SK-N-SH (cell line): ENCODE measurements at regions not wholly inside any gene's neighbourhood (a gene's known extent, or its start where the extent isn't known, plus 50 kb on each side); places are given as distances from the start of the nearest gene placed in this dataset.

ENCODE experiments used
- CTCF ChIA-PET: fragments of 300-600, 350-600 bp; formaldehyde crosslinking; extraction: SDS; loops from one replicate; lab custom pipeline; 2021; lab: Yijun Ruan, JAX
- POLR2A ChIA-PET: fragments of 350-600 bp; sonication (Branson Sonifier 250); formaldehyde crosslinking; extraction: SDS; loops from one replicate; lab custom pipeline; 2020; ENCODE audit warnings: antibody characterized with exemption, inconsistent platforms; lab: Yijun Ruan, JAX
- DNase-seq: peaks from one replicate; pipeline ENCODE4 v3.0.0; 2012
- H2AFZ ChIP-seq: fragments of 200-600 bp; sonication (generic); 2 replicates; pipeline ENCODE4 v1.8.1; 2016; ENCODE audit warnings: antibody characterized with exemption, mild to moderate bottlenecking, low read depth
- H3F3A ChIP-seq: fragments of 200-600 bp; sonication (generic); replicated peaks from 2 replicates; pipeline ENCODE3; 2016; ENCODE audit warnings: antibody characterized with exemption, mild to moderate bottlenecking; ENCODE audit not compliant: insufficient read depth
- H3K27ac ChIP-seq, 2 experiments: fragments of 200-500 bp in 1 of 2; fragments of 200-600 bp in 1 of 2; sonication (Bioruptor generic) in 1 of 2; sonication (generic), shearing (Covaris generic) in 1 of 2; 2 replicates each; pipeline versions ENCODE4 v1.5.1 to v1.6.1; 2014 to 2016; ENCODE audit warnings: low read depth in 2 of 2, inconsistent platforms in 1 of 2, low read length in 1 of 2, mild to moderate bottlenecking in 1 of 2, mixed read lengths in 1 of 2
- H3K27me3 ChIP-seq: fragments of 200-600 bp; sonication (generic), shearing (Covaris generic); 2 replicates; pipeline ENCODE4 v1.6.1; 2016; ENCODE audit warnings: mixed run types; ENCODE audit not compliant: insufficient read depth
- H3K36me3 ChIP-seq, 2 experiments: fragments of 200-500 bp in 1 of 2; fragments of 200-600 bp in 1 of 2; sonication (Bioruptor generic) in 1 of 2; sonication (generic) in 1 of 2; replicated peaks in 1 of 2; 2 replicates each; pipeline versions ENCODE3 to v1.5.1; 2014 to 2016; ENCODE audit warnings: low read length in 1 of 2, mild to moderate bottlenecking in 1 of 2; ENCODE audit not compliant: insufficient read depth in 2 of 2, control insufficient read depth in 1 of 2
- H3K4me1 ChIP-seq, 2 experiments: fragments of 200-500 bp in 1 of 2; fragments of 200-600 bp in 1 of 2; sonication (Bioruptor generic) in 1 of 2; sonication (generic), shearing (Covaris generic) in 1 of 2; 2 replicates each; pipeline versions ENCODE4 v1.5.1 to v1.6.1; 2014 to 2016; ENCODE audit warnings: low read depth in 1 of 2, low read length in 1 of 2, mixed run types in 1 of 2; ENCODE audit not compliant: insufficient read depth in 2 of 2, control insufficient read depth in 1 of 2
- H3K4me2 ChIP-seq: fragments of 200-600 bp; sonication (generic), shearing (Covaris generic); 2 replicates; pipeline ENCODE4 v1.6.1; 2017; ENCODE audit warnings: mixed run types
- H3K4me3 ChIP-seq, 2 experiments: fragments of 200-500 bp in 1 of 2; fragments of 200-600 bp in 1 of 2; sonication (Bioruptor generic) in 1 of 2; sonication (generic), shearing (Covaris generic) in 1 of 2; 2 replicates each; pipeline versions ENCODE4 v1.5.1 to v1.8.1; 2014 to 2016; ENCODE audit warnings: low read depth in 2 of 2, inconsistent platforms in 1 of 2, low read length in 1 of 2, mild to moderate bottlenecking in 1 of 2, mixed read lengths in 1 of 2, moderate library complexity in 1 of 2
- H3K79me2 ChIP-seq: fragments of 200-600 bp; sonication (generic); 2 replicates; pipeline ENCODE4 v1.8.1; 2017; ENCODE audit warnings: mild to moderate bottlenecking; ENCODE audit not compliant: insufficient read depth
- H3K9ac ChIP-seq: fragments of 200-600 bp; sonication (generic); 2 replicates; pipeline ENCODE4 v1.6.1; 2017; ENCODE audit warnings: mixed run types
- H3K9me2 ChIP-seq: fragments of 200-600 bp; sonication (generic); 2 replicates; pipeline ENCODE4 v1.6.1; 2017; ENCODE audit warnings: mixed run types
- H3K9me3 ChIP-seq: fragments of 200-600 bp; sonication (generic); 2 replicates; pipeline ENCODE4 v1.6.1; 2017; ENCODE audit warnings: mixed run types, mild to moderate bottlenecking, moderate library complexity
- H4K20me1 ChIP-seq: fragments of 200-600 bp; sonication (generic); 2 replicates; pipeline ENCODE4 v1.6.1; 2017; ENCODE audit warnings: mild to moderate bottlenecking, mixed run types; ENCODE audit not compliant: insufficient read depth
- CHD2 ChIP-seq: fragments of 150-350 bp; IDR thresholded peaks from 2 replicates; pipeline ENCODE4 v1.6.1; 2018; ENCODE audit warnings: low read length; ENCODE audit not compliant: partially characterized antibody
- CTCF ChIP-seq: fragments of 200-600 bp; sonication (generic); IDR thresholded peaks from 2 replicates; pipeline ENCODE4 v1.6.1; 2017; ENCODE audit warnings: antibody characterized with exemption, mild to moderate bottlenecking, moderate library complexity
- ELF1 ChIP-seq: IDR thresholded peaks from 2 replicates; pipeline ENCODE4 v1.4.0; 2012
- EP300 ChIP-seq, 2 experiments: IDR thresholded peaks; 2 replicates each; pipeline versions ENCODE4 v1.4.0 to v1.6.1; 2012; ENCODE audit warnings: borderline replicate concordance in 1 of 2, low read depth in 1 of 2, low read length in 1 of 2
- FOXM1 ChIP-seq: IDR thresholded peaks from 2 replicates; pipeline ENCODE4 v1.4.0; 2012; ENCODE audit warnings: low read depth, mild to moderate bottlenecking
- GABPA ChIP-seq: IDR thresholded peaks from 2 replicates; pipeline ENCODE4 v1.4.0; 2012; ENCODE audit warnings: low read depth, mild to moderate bottlenecking
- GATA2 ChIP-seq: sonication (generic); formaldehyde crosslinking; IDR thresholded peaks from 2 replicates; pipeline ENCODE4 v1.5.0; 2020; ENCODE audit warnings: mild to moderate bottlenecking, missing genetic modification reagents
- IRF3 ChIP-seq: fragments of 150-350 bp; IDR thresholded peaks from 2 replicates; pipeline ENCODE4 v1.6.1; 2016; ENCODE audit warnings: mild to moderate bottlenecking, low read depth, low read length
- MAX ChIP-seq: IDR thresholded peaks from 2 replicates; pipeline ENCODE4 v1.4.0; 2012; ENCODE audit warnings: low read depth
- MEF2A ChIP-seq: IDR thresholded peaks from 2 replicates; pipeline ENCODE4 v1.4.0; 2012; ENCODE audit warnings: low read depth, borderline replicate concordance
- MXI1 ChIP-seq: IDR thresholded peaks from 2 replicates; pipeline ENCODE4 v1.6.1; 2012; ENCODE audit warnings: mild to moderate bottlenecking, low read depth, low read length, improper control_type of control experiment
- NFIC ChIP-seq: IDR thresholded peaks from 2 replicates; pipeline ENCODE4 v1.4.0; 2012; ENCODE audit warnings: borderline replicate concordance
- NRF1 ChIP-seq: IDR thresholded peaks from 2 replicates; pipeline ENCODE4 v1.6.1; 2012; ENCODE audit warnings: low read depth, mild to moderate bottlenecking, low read length
- PBX3 ChIP-seq: IDR thresholded peaks from 2 replicates; pipeline ENCODE4; 2012
- POLR2AphosphoS5 ChIP-seq: IDR thresholded peaks from 2 replicates; pipeline ENCODE4 v1.6.1; 2012; ENCODE audit warnings: low read depth, low read length
- RCOR1 ChIP-seq: fragments of 150-350 bp; IDR thresholded peaks from 2 replicates; pipeline ENCODE4 v1.6.1; 2017; ENCODE audit warnings: antibody characterized with exemption, low read length
- RFX5 ChIP-seq: IDR thresholded peaks from 2 replicates; pipeline ENCODE4 v1.6.1; 2012; ENCODE audit warnings: mild to moderate bottlenecking, improper control_type of control experiment, low read length
- SIN3A ChIP-seq: IDR thresholded peaks from 2 replicates; pipeline ENCODE4 v1.6.1; 2012; ENCODE audit warnings: low read depth, mild to moderate bottlenecking, low read length, moderate library complexity, borderline replicate concordance
- SMC3 ChIP-seq: IDR thresholded peaks from 2 replicates; pipeline ENCODE4 v1.6.1; 2012; ENCODE audit warnings: low read depth, low read length, improper control_type of control experiment
- TCF12 ChIP-seq: IDR thresholded peaks from 2 replicates; pipeline ENCODE4 v1.4.0; 2012
- TEAD4 ChIP-seq: IDR thresholded peaks from 2 replicates; pipeline ENCODE4 v1.4.0; 2012; ENCODE audit warnings: mild to moderate bottlenecking, borderline replicate concordance; ENCODE audit not compliant: insufficient read depth
- USF2 ChIP-seq: fragments of 150-350 bp; IDR thresholded peaks from 2 replicates; pipeline ENCODE4 v1.6.1; 2017; ENCODE audit warnings: antibody characterized with exemption, low read length, low read depth, borderline replicate concordance
- ZBTB33 ChIP-seq: IDR thresholded peaks from 2 replicates; pipeline ENCODE4 v1.4.0; 2012; ENCODE audit warnings: low read depth, borderline replicate concordance
- WGBS: methylation state at CpG from one replicate; pipeline ENCODE4 v1.1.6; 2017; ENCODE audit warnings: low lambda C conversion rate; 5-methylcytosine and 5-hydroxymethylcytosine counted together

GRCh38 chr11:41980741-41981140, 521.3 kb upstream of the LRRC4C start:
- POLR2A ChIA-PET: no interaction called here
- H3F3A ChIP-seq: no peaks in the 10 kb centered on the region

GRCh38 chr11:41982276-41982675, 522.8 kb upstream of the LRRC4C start:
- Histone ChIP-seq H3K27me3 (no peaks in the 10 kb centered on the region), H3K9me2 (no peaks in the 10 kb centered on the region), H2AFZ (no peak overlapping the region), H3K4me3 (no peak overlapping the region), H3K4me1 (no peaks in the 10 kb centered on the region), H3K9ac (no peak overlapping the region), H3K9me3 (no peaks in the 10 kb centered on the region), H3K36me3 (no peaks in the 10 kb centered on the region), H3K4me2 (no peak overlapping the region), H3K79me2 (no peaks in the 10 kb centered on the region), H3F3A (no peaks in the 10 kb centered on the region), H3K27ac (no peak overlapping the region), H4K20me1 (no peaks in the 10 kb centered on the region)
- 12% methylated on average over 3 of the region's 3 CpGs for WGBS
- TF ChIP-seq RFX5: no peak
- TF ChIP-seq NFIC: no peak
- no peak for TF ChIP-seq GATA2 (CRISPR knock-in tag)
- no peak for TF ChIP-seq TCF12
- TF ChIP-seq ZBTB33: no peak
- TF ChIP-seq GABPA: no peak
- TF ChIP-seq PBX3: no peak
- TF ChIP-seq MAX: no peak
- no peak for TF ChIP-seq FOXM1
- TF ChIP-seq EP300 (IDR thresholded peaks at IDR 0.05; ENCODE audit: borderline replicate concordance in 1 of 2, low read depth in 1 of 2, low read length in 1 of 2): no peak
- no peak for TF ChIP-seq MXI1
- TF ChIP-seq MEF2A: no peak
- no peak for TF ChIP-seq POLR2AphosphoS5
- TF ChIP-seq USF2: no peak
- TF ChIP-seq NRF1: no peak
- no peak for TF ChIP-seq CTCF
- no peak for TF ChIP-seq TEAD4
- no peak for TF ChIP-seq IRF3
- TF ChIP-seq CHD2: no peak
- TF ChIP-seq SIN3A: no peak
- DNase-seq: no peak
- POLR2A ChIA-PET: no interaction called here
- CTCF ChIA-PET: no interaction called here

More at GRCh38 chr11:41980741-41981140, 521.3 kb upstream of the LRRC4C start:
- H3K36me3 ChIP-seq: no peaks in the 10 kb centered on the region
- DNase-seq: no peak
- H3K79me2 ChIP-seq: no peaks in the 10 kb centered on the region
- no peak overlapping the region for H3K4me3 ChIP-seq
- H3K9ac ChIP-seq: no peak overlapping the region
- no peak overlapping the region for H2AFZ ChIP-seq
- H3K9me3 ChIP-seq: peaks cover 7% of the 10 kb centered on the region; the same call in 1 of the 2 replicates
- no peaks in the 10 kb centered on the region for H4K20me1 ChIP-seq
- no peak overlapping the region for H3K4me2 ChIP-seq
- CTCF ChIA-PET: no interaction called here
- no peaks in the 10 kb centered on the region for H3K9me2 ChIP-seq
- H3K27ac ChIP-seq: no peak overlapping the region
- H3K27me3 ChIP-seq: no peaks in the 10 kb centered on the region
- H3K4me1 ChIP-seq: no peaks in the 10 kb centered on the region
- 64% methylated on average over 2 of the region's 2 CpGs for WGBS
- TF ChIP-seq TCF12: no peak
- TF ChIP-seq TEAD4: no peak
- TF ChIP-seq ELF1: no peak
- no peak for TF ChIP-seq NRF1
- no peak for TF ChIP-seq SMC3
- TF ChIP-seq RCOR1: no peak
